ENCODE measurements at regions not wholly inside any gene's neighbourhood (a gene's known extent, or its start where the extent isn't known, plus 50 kb on each side); places are given as distances from the start of the nearest gene placed in this dataset.

GRCh38 chr5:96601715-96602244 is 60.4 kb upstream of the CAST start:
- no peak overlapping the region for H3K27ac ChIP-seq (ENCODE audit: low read length)
- no peaks in the 10 kb centered on the region for H3F3A ChIP-seq (ENCODE audit: insufficient read depth, low read length, poor library complexity, severe bottlenecking)
- H3K4me2 ChIP-seq (ENCODE audit: low read length): no peak overlapping the region
- TF ChIP-seq EZH2 (IDR thresholded peaks at IDR 0.05; ENCODE audit: borderline replicate concordance, insufficient read depth, low read length, poor library complexity, severe bottlenecking): no peak
- TF ChIP-seq EP300 (conservative IDR thresholded peaks at IDR 0.05; ENCODE audit: poor library complexity, severe bottlenecking): no peak
- no peak for TF ChIP-seq TAF1 (IDR thresholded peaks at IDR 0.05; ENCODE audit: low read depth)
- TF ChIP-seq RAD21 (conservative IDR thresholded peaks at IDR 0.05): peak; percentile 80
- TF ChIP-seq MXI1 (conservative IDR thresholded peaks at IDR 0.05; ENCODE audit: poor library complexity, severe bottlenecking): no peak
- no peak for TF ChIP-seq POLR2AphosphoS5 (IDR thresholded peaks at IDR 0.05)
- no peak for TF ChIP-seq REST (IDR thresholded peaks at IDR 0.05; ENCODE audit: borderline replicate concordance)
- peak; percentile 84 for TF ChIP-seq CTCF (IDR thresholded peaks at IDR 0.05; ENCODE audit: poor library complexity, severe bottlenecking)
- TF ChIP-seq SMC3 (conservative IDR thresholded peaks at IDR 0.05; ENCODE audit: poor library complexity): peak; percentile 88
- H4K20me1 ChIP-seq (ENCODE audit: insufficient read depth): no peaks in the 10 kb centered on the region
- no peaks in the 10 kb centered on the region for H3K9me2 ChIP-seq (ENCODE audit: insufficient read depth, low read length)
- H3K9me3 ChIP-seq (ENCODE audit: low read length): no peaks in the 10 kb centered on the region
- H3K27me3 ChIP-seq (ENCODE audit: insufficient read depth, low read depth, low read length): no peaks in the 10 kb centered on the region
- H2AFZ ChIP-seq (ENCODE audit: low read depth, low read length): no peak overlapping the region
- no peaks in the 10 kb centered on the region for H3K79me2 ChIP-seq (replicated peaks; ENCODE audit: insufficient read depth, low read length)
- H3K4me3 ChIP-seq (ENCODE audit: low read length): no peak overlapping the region
- H3K9ac ChIP-seq (ENCODE audit: low read length): no peak overlapping the region
- no peaks in the 10 kb centered on the region for H3K36me3 ChIP-seq (ENCODE audit: insufficient read depth, low read length)

GRCh38 chr5:96602776-96603175 is 59.4 kb upstream of the CAST start:
- H3K4me3 ChIP-seq (ENCODE audit: low read length): no peak overlapping the region
- H2AFZ ChIP-seq (ENCODE audit: low read depth, low read length): no peak overlapping the region
- TF ChIP-seq MXI1 (conservative IDR thresholded peaks at IDR 0.05; ENCODE audit: poor library complexity, severe bottlenecking) (no peak), EP300 (conservative IDR thresholded peaks at IDR 0.05; ENCODE audit: poor library complexity, severe bottlenecking) (no peak), EZH2 (IDR thresholded peaks at IDR 0.05; ENCODE audit: borderline replicate concordance, insufficient read depth, low read length, poor library complexity, severe bottlenecking) (no peak), REST (IDR thresholded peaks at IDR 0.05; ENCODE audit: borderline replicate concordance) (no peak), CTCF (IDR thresholded peaks at IDR 0.05; ENCODE audit: poor library complexity, severe bottlenecking) (no peak), TAF1 (IDR thresholded peaks at IDR 0.05; ENCODE audit: low read depth) (no peak), RAD21 (conservative IDR thresholded peaks at IDR 0.05) (no peak), SMC3 (conservative IDR thresholded peaks at IDR 0.05; ENCODE audit: poor library complexity) (no peak), POLR2AphosphoS5 (IDR thresholded peaks at IDR 0.05) (no peak)

More at GRCh38 chr5:96602776-96603175, 59.4 kb upstream of the CAST start:
- Histone ChIP-seq H3K9ac (ENCODE audit: low read length) (no peak overlapping the region), H3F3A (ENCODE audit: insufficient read depth, low read length, poor library complexity, severe bottlenecking) (no peaks in the 10 kb centered on the region), H3K27ac (ENCODE audit: low read length) (no peak overlapping the region), H3K9me3 (ENCODE audit: low read length) (no peaks in the 10 kb centered on the region), H3K36me3 (ENCODE audit: insufficient read depth, low read length) (no peaks in the 10 kb centered on the region), H3K79me2 (replicated peaks; ENCODE audit: insufficient read depth, low read length) (no peaks in the 10 kb centered on the region), H3K27me3 (ENCODE audit: insufficient read depth, low read depth, low read length) (no peaks in the 10 kb centered on the region), H3K9me2 (ENCODE audit: insufficient read depth, low read length) (no peaks in the 10 kb centered on the region), H4K20me1 (ENCODE audit: insufficient read depth) (no peaks in the 10 kb centered on the region), H3K4me2 (ENCODE audit: low read length) (no peak overlapping the region)
